Osteoblast (primary cell): ENCODE measurements at regions not wholly inside any gene's neighbourhood (a gene's known extent, or its start where the extent isn't known, plus 50 kb on each side); places are given as distances from the start of the nearest gene placed in this dataset.

Source experiments
- DNase-seq: peaks from one replicate; pipeline ENCODE4 v3.0.0; 2011; ENCODE audit warnings: low spot score, mixed read lengths; ENCODE audit not compliant: insufficient read length; ENCODE audit errors: missing footprints
- H2AFZ ChIP-seq: 2 replicates; pipeline ENCODE4 v1.6.0; 2011; ENCODE audit warnings: mild to moderate bottlenecking, low read length
- H3K27ac ChIP-seq: 2 replicates; pipeline ENCODE4 v1.5.1; 2011; ENCODE audit warnings: mild to moderate bottlenecking, low read depth, low read length, moderate library complexity
- H3K27me3 ChIP-seq: 2 replicates; pipeline ENCODE4 v1.6.0; 2012; ENCODE audit warnings: mild to moderate bottlenecking, control low read depth, inconsistent platforms, low read length, moderate library complexity; ENCODE audit not compliant: insufficient read depth
- H3K36me3 ChIP-seq: 2 replicates; pipeline ENCODE4 v1.5.1; 2011; ENCODE audit warnings: mild to moderate bottlenecking, low read length, control low read depth, moderate library complexity; ENCODE audit not compliant: insufficient read depth
- H3K4me1 ChIP-seq: 2 replicates; pipeline ENCODE4 v1.5.1; 2011; ENCODE audit warnings: mild to moderate bottlenecking, low read length, control low read depth, moderate library complexity; ENCODE audit not compliant: insufficient read depth
- H3K4me2 ChIP-seq: 2 replicates; pipeline ENCODE4 v1.6.0; 2011; ENCODE audit warnings: mild to moderate bottlenecking, low read length; ENCODE audit not compliant: insufficient read depth
- H3K4me3 ChIP-seq: fragments of 200-600 bp; sonication (generic); 3 replicates; pipeline ENCODE4 v1.5.1; 2012; ENCODE audit warnings: mild to moderate bottlenecking, low read length, inconsistent platforms; ENCODE audit not compliant: insufficient read depth
- H3K79me2 ChIP-seq: 2 replicates; pipeline ENCODE4 v1.6.0; 2012; ENCODE audit warnings: mild to moderate bottlenecking, low read length, control low read depth, inconsistent platforms; ENCODE audit not compliant: insufficient read depth
- H3K9me3 ChIP-seq: 2 replicates; pipeline ENCODE4 v1.5.1; 2011; ENCODE audit warnings: low read depth, low read length, control low read depth
- H4K20me1 ChIP-seq: 2 replicates; pipeline ENCODE4 v1.6.0; 2012; ENCODE audit warnings: mild to moderate bottlenecking, low read length, control low read depth; ENCODE audit not compliant: insufficient read depth
- CTCF ChIP-seq: IDR thresholded peaks from 2 replicates; pipeline ENCODE4 v1.5.1; 2011; ENCODE audit warnings: mild to moderate bottlenecking, low read depth, low read length, moderate library complexity; ENCODE audit errors: extremely low read depth

- no peaks in the 10 kb centered on the region for H3K27me3 ChIP-seq
- no peak for DNase-seq
- no peaks in the 10 kb centered on the region for H3K36me3 ChIP-seq
- no peak overlapping the region for H3K4me2 ChIP-seq
- no peaks in the 10 kb centered on the region for H3K4me1 ChIP-seq
- H3K27ac ChIP-seq: no peak overlapping the region
- no peaks in the 10 kb centered on the region for H3K79me2 ChIP-seq
- H2AFZ ChIP-seq: no peak overlapping the region
- H4K20me1 ChIP-seq: no peaks in the 10 kb centered on the region
- H3K9me3 ChIP-seq: peaks cover 5% of the 10 kb centered on the region
- TF ChIP-seq CTCF: no peak
- H3K4me3 ChIP-seq: no peak overlapping the region
Observed at GRCh38 chr18:40607542-40608148, 1347.4 kb upstream of the PIK3C3 start.

DNA sequence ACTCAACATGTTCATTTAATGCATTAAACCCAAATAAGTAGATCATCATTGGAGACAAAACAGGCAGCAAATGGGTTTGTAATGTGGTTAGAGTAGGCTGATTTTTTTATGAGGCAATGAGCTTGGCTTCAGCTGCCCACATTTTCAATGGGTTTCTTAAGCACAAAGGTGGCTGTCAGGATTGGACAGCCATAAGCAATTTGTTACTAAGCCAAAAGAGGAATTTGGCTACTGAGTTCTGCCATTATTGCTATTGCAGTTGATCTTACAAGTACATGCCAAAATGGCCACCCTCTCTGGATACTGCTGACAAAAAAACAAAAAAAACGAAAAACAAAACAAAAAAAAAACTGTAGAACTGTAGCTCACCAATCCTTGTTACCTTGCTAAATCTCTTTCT, 1348.0 kb upstream of the PIK3C3 start:
- Histone ChIP-seq H3K4me3 (no peak overlapping the region), H3K4me1 (no peaks in the 10 kb centered on the region), H3K4me2 (no peak overlapping the region), H3K27ac (no peak overlapping the region), H3K9me3 (peaks cover 2% of the 10 kb centered on the region), H3K27me3 (no peaks in the 10 kb centered on the region), H4K20me1 (no peaks in the 10 kb centered on the region), H3K79me2 (no peaks in the 10 kb centered on the region), H2AFZ (no peak overlapping the region), H3K36me3 (no peaks in the 10 kb centered on the region)
- DNase-seq: no peak
- no peak for TF ChIP-seq CTCF

GRCh38 chr18:40583671-40584070, 1371.4 kb upstream of the PIK3C3 start:
- TF ChIP-seq CTCF: no peak
- H4K20me1 ChIP-seq: no peaks in the 10 kb centered on the region
- DNase-seq: no peak
- no peak overlapping the region for H2AFZ ChIP-seq
- H3K4me2 ChIP-seq: no peak overlapping the region
- no peaks in the 10 kb centered on the region for H3K79me2 ChIP-seq
- H3K36me3 ChIP-seq: no peaks in the 10 kb centered on the region
- no peaks in the 10 kb centered on the region for H3K9me3 ChIP-seq
- no peak overlapping the region for H3K4me3 ChIP-seq
- no peaks in the 10 kb centered on the region for H3K27me3 ChIP-seq
- H3K4me1 ChIP-seq: no peaks in the 10 kb centered on the region
- H3K27ac ChIP-seq: no peak overlapping the region

DNA sequence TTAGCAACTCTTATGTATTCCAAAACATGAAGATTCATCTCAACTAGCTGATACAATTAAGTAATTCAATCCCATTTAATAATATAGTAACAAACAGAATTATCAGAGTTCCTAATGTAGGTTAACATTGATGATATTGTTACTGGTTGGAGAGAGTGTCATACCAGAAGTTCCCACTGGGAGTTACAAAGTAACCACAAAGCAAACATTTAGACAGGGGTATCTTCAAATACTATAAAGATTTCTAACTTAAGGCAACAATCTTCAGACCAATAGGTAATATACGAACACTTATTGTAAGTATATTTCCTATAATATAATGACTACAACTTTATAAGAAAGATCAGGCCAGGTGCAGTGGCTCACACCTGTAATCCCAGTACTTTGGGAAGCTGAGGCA, 1372.9 kb upstream of the PIK3C3 start:
- no peak overlapping the region for H3K4me3 ChIP-seq
- no peaks in the 10 kb centered on the region for H3K79me2 ChIP-seq
- no peak for DNase-seq
- H4K20me1 ChIP-seq: no peaks in the 10 kb centered on the region
- H3K4me1 ChIP-seq: no peaks in the 10 kb centered on the region
- no peak overlapping the region for H2AFZ ChIP-seq
- H3K9me3 ChIP-seq: no peaks in the 10 kb centered on the region
- H3K36me3 ChIP-seq: no peaks in the 10 kb centered on the region
- H3K27me3 ChIP-seq: no peaks in the 10 kb centered on the region
- TF ChIP-seq CTCF: no peak
- H3K4me2 ChIP-seq: no peak overlapping the region
- no peak overlapping the region for H3K27ac ChIP-seq
